ENCODE measurements at regions not wholly inside any gene's neighbourhood (a gene's known extent, or its start where the extent isn't known, plus 50 kb on each side); places are given as distances from the start of the nearest gene placed in this dataset.

DNA sequence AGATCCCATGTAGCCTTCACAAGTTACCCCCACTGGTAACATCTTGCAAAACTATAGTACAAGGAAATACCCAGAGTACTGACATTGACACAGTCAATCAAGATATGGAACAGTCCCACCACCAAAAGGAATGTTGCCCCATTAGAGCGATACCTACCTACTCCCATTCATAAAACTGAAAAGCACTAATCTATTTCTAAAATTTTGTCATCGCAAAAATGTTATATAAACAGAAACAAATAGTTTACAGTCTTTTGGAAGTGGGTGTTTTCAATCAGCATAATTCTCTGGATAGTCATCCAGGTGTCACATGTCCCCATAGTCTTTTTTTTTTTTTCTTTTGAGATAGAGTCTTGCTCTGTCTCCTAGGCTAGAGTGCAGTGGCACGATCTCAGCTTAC, 156.9 kb upstream of the AGTR1 start:
- no peaks in the 10 kb centered on the region for H3K9me1 ChIP-seq (ENCODE audit: insufficient read depth, low read length)
- H4K91ac ChIP-seq (ENCODE audit: insufficient read depth, low read depth, low read length): no peak overlapping the region
- BruUV-seq (replicated peaks): no TSS peak
- H3K18ac ChIP-seq (ENCODE audit: low read depth, low read length): no peak overlapping the region
- H3K14ac ChIP-seq (replicated peaks; ENCODE audit: low read depth, low read length): no peak overlapping the region
- in situ Hi-C loops (cut with MboI; ENCODE audit: low sequenced_read_pairs): no loop called here
- H3K4me2 ChIP-seq (ENCODE audit: low read depth, low read length): no peak overlapping the region
- dilution Hi-C loops (cut with HindIII; ENCODE audit: low sequenced_read_pairs, unreplicated experiment): no loop called here
- no peak overlapping the region for H3K4ac ChIP-seq (ENCODE audit: low read depth, low read length)
- H3K4me3 ChIP-seq (ENCODE audit: insufficient read depth, low read depth, low read length): no peak overlapping the region
- no peak overlapping the region for H2AK5ac ChIP-seq (ENCODE audit: low read depth, low read length)
- POLR2A ChIA-PET (ENCODE audit: unreplicated experiment): no interaction called here
- TF ChIP-seq MAZ (IDR thresholded peaks at IDR 0.05; ENCODE audit: borderline replicate concordance, low read depth, low read length) (no peak), CHD1 (IDR thresholded peaks at IDR 0.05; ENCODE audit: low read depth, low read length) (no peak)
- TF ChIP-seq, protein P1, sequence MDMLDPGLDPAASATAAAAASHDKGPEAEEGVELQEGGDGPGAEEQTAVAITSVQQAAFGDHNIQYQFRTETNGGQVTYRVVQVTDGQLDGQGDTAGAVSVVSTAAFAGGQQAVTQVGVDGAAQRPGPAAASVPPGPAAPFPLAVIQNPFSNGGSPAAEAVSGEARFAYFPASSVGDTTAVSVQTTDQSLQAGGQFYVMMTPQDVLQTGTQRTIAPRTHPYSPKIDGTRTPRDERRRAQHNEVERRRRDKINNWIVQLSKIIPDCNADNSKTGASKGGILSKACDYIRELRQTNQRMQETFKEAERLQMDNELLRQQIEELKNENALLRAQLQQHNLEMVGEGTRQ (IDR thresholded peaks at IDR 0.05; ENCODE audit: low read depth, low read length): no peak
- no peak overlapping the region for H2BK20ac ChIP-seq (ENCODE audit: low read depth, low read length)
- H3K36me3 ChIP-seq (ENCODE audit: control insufficient read depth, insufficient read depth, low read length): no peaks in the 10 kb centered on the region
- H4K20me1 ChIP-seq (ENCODE audit: insufficient read depth, low read length): no peaks in the 10 kb centered on the region
- H2BK120ac ChIP-seq (ENCODE audit: low read depth, low read length): no peak overlapping the region
- H3K4me1 ChIP-seq (ENCODE audit: control insufficient read depth, insufficient read depth, low read length): no peaks in the 10 kb centered on the region
- WGBS, 2 experiments (ENCODE audit: extremely low coverage in 2 of 2, insufficient read length in 1 of 2): no CpG with 5 or more reads among the region's 3 CpGs
- H2BK15ac ChIP-seq (ENCODE audit: low read depth, low read length): no peak overlapping the region
- H3K79me1 ChIP-seq (ENCODE audit: low read depth in 1 of 2, low read length in 2 of 2): no peaks in the 10 kb centered on the region
- H3K27ac ChIP-seq (ENCODE audit: insufficient read depth, low read length): no peak overlapping the region
- no peaks in the 10 kb centered on the region for H3K9me3 ChIP-seq (ENCODE audit: control insufficient read depth, insufficient read depth, low read length)
- CTCF ChIA-PET: interaction anchor here (0.6 to 1.0 kb wide), 2 partner anchors 8 to 238 kb away, joined by 3 read pairs; no protein-coding TSS in a partner anchor
- H3K56ac ChIP-seq (ENCODE audit: extremely low read depth, insufficient read depth, low read length): no peak overlapping the region
- no peaks in the 10 kb centered on the region for H3K27me3 ChIP-seq (ENCODE audit: control insufficient read depth, insufficient read depth, low read length)
- no peak overlapping the region for H3K9ac ChIP-seq (ENCODE audit: low read depth, low read length)
- no peak overlapping the region for H2BK5ac ChIP-seq (ENCODE audit: low read depth, low read length, poor library complexity, severe bottlenecking)
- ATAC-seq (ENCODE audit: low read depth) (no peak), DNase-seq (no peak)
- H4K5ac ChIP-seq (ENCODE audit: low read depth, low read length): no peak overlapping the region
- intact Hi-C loops (cut with micrococcal nuclease): no loop called here
- H4K8ac ChIP-seq (ENCODE audit: low read depth in 2 of 2, low read length in 2 of 2): no peak overlapping the region
- H3K23ac ChIP-seq (ENCODE audit: low read depth, low read length): no peak overlapping the region
- H2AK9ac ChIP-seq (replicated peaks; ENCODE audit: low read depth, low read length, poor library complexity): no peak overlapping the region
- no peak overlapping the region for H2AFZ ChIP-seq (replicated peaks; ENCODE audit: low read length, poor library complexity)

Data from IMR-90 (cell line).